Keratinocyte (primary cell): ENCODE measurements at regions not wholly inside any gene's neighbourhood (a gene's known extent, or its start where the extent isn't known, plus 50 kb on each side); places are given as distances from the start of the nearest gene placed in this dataset.

Experiments used
- DNase-seq: peaks from one replicate; pipeline ENCODE4 v3.0.0-alpha.2; 2011; ENCODE audit warnings: low read depth, missing footprints, low spot score
- FAIRE-seq: peaks from 2 replicates; lab custom pipeline; 2011; peaks lifted over from hg19 to GRCh38; lab: Jason Lieb, UNC
- H2AFZ ChIP-seq: 2 replicates; pipeline ENCODE4 v1.6.0; 2012; ENCODE audit warnings: low read length, control low read depth, inconsistent platforms; ENCODE audit not compliant: control insufficient read depth
- H3K27ac ChIP-seq: 2 replicates; pipeline ENCODE4 v1.5.1; 2011; ENCODE audit warnings: low read length; ENCODE audit not compliant: control insufficient read depth, insufficient read depth
- H3K27me3 ChIP-seq: 3 replicates; pipeline ENCODE4 v1.6.0; 2011; ENCODE audit warnings: low read length; ENCODE audit not compliant: control insufficient read depth, insufficient read depth; ENCODE audit errors: extremely low read depth
- H3K36me3 ChIP-seq, 2 experiments: 2 replicates in 1 of 2; 3 replicates in 1 of 2; pipeline ENCODE4 v1.5.1; 2011; ENCODE audit warnings: low read length in 2 of 2, mild to moderate bottlenecking in 1 of 2; ENCODE audit not compliant: control insufficient read depth in 2 of 2, insufficient read depth in 2 of 2; ENCODE audit errors: extremely low read depth in 1 of 2
- H3K4me1 ChIP-seq: 3 replicates; pipeline ENCODE4 v1.5.1; 2011; ENCODE audit warnings: low read length; ENCODE audit not compliant: control insufficient read depth, insufficient read depth; ENCODE audit errors: extremely low read depth
- H3K4me2 ChIP-seq: 3 replicates; pipeline ENCODE4 v1.6.0; 2011; ENCODE audit warnings: low read depth, low read length; ENCODE audit not compliant: control insufficient read depth, insufficient read depth; ENCODE audit errors: extremely low read depth
- H3K4me3 ChIP-seq, 3 experiments: fragments of 200-600 bp in 1 of 3; sonication (generic) in 1 of 3; 2 replicates in 2 of 3; 3 replicates in 1 of 3; pipeline ENCODE4 v1.5.1; 2011 to 2016; ENCODE audit warnings: low read length in 3 of 3, mild to moderate bottlenecking in 3 of 3, control low read depth in 2 of 3, inconsistent platforms in 1 of 3, low read depth in 1 of 3, mixed read lengths in 1 of 3, mixed run types in 1 of 3, moderate library complexity in 1 of 3; ENCODE audit not compliant: control insufficient read depth in 2 of 3, insufficient read depth in 2 of 3; ENCODE audit errors: extremely low read depth in 1 of 3
- H3K79me2 ChIP-seq: 2 replicates; pipeline ENCODE4 v1.6.0; 2012; ENCODE audit warnings: low read length; ENCODE audit not compliant: control insufficient read depth, insufficient read depth
- H3K9ac ChIP-seq: 3 replicates; pipeline ENCODE4 v1.6.0; 2011; ENCODE audit warnings: low read length; ENCODE audit not compliant: control insufficient read depth, insufficient read depth; ENCODE audit errors: extremely low read depth
- H3K9me1 ChIP-seq: 3 replicates; pipeline ENCODE4 v1.6.0; 2011; ENCODE audit warnings: low read length; ENCODE audit not compliant: control insufficient read depth, insufficient read depth; ENCODE audit errors: extremely low read depth
- H3K9me3 ChIP-seq: 2 replicates; pipeline ENCODE4 v1.5.1; 2012; ENCODE audit warnings: low read depth, low read length; ENCODE audit not compliant: control insufficient read depth
- H4K20me1 ChIP-seq: 3 replicates; pipeline ENCODE4 v1.6.0; 2011; ENCODE audit warnings: low read length; ENCODE audit not compliant: control insufficient read depth, insufficient read depth; ENCODE audit errors: extremely low read depth
- EZH2 ChIP-seq: IDR thresholded peaks from one replicate; pipeline ENCODE4 v1.6.1; 2012; ENCODE audit warnings: inconsistent platforms, mild to moderate bottlenecking, low read length, moderate library complexity
- dilution Hi-C: fragments of 300-500 bp; cut with MboI; formaldehyde crosslinking; loops from one replicate; pipeline ENCODE4 v1.7.0; 2020; ENCODE audit warnings: low sequenced_read_pairs; ENCODE audit not compliant: extremely low pct_ligation_motif_present
- TF ChIP-seq, protein P1 (sequence below), 3 experiments: IDR thresholded peaks in 1 of 3; conservative IDR thresholded peaks in 1 of 3; optimal IDR thresholded peaks in 1 of 3; 2 replicates in 2 of 3; 3 replicates in 1 of 3; pipeline versions ENCODE3 to v1.5.1; 2011; ENCODE audit warnings: low read length in 3 of 3, mild to moderate bottlenecking in 3 of 3, moderate library complexity in 2 of 3, control low read depth in 1 of 3, inconsistent platforms in 1 of 3; ENCODE audit not compliant: insufficient read depth in 2 of 3; ENCODE audit errors: extremely low read depth in 1 of 3

GRCh38 chr20:47851774-47852173 is 66.5 kb upstream of the SULF2 start:
- Histone ChIP-seq H3K9me3 (no peaks in the 10 kb centered on the region), H3K4me3 (no peak overlapping the region), H3K36me3 (no peaks in the 10 kb centered on the region), H3K79me2 (no peaks in the 10 kb centered on the region), H3K9ac (no peak overlapping the region), H3K4me1 (peaks cover 5% of the 10 kb centered on the region), H3K27ac (no peak overlapping the region), H3K27me3 (no peaks in the 10 kb centered on the region), H3K4me2 (no peak overlapping the region), H2AFZ (no peak overlapping the region), H4K20me1 (no peaks in the 10 kb centered on the region), H3K9me1 (no peaks in the 10 kb centered on the region)
- TF ChIP-seq EZH2 = no peak
- TF ChIP-seq, protein P1, sequence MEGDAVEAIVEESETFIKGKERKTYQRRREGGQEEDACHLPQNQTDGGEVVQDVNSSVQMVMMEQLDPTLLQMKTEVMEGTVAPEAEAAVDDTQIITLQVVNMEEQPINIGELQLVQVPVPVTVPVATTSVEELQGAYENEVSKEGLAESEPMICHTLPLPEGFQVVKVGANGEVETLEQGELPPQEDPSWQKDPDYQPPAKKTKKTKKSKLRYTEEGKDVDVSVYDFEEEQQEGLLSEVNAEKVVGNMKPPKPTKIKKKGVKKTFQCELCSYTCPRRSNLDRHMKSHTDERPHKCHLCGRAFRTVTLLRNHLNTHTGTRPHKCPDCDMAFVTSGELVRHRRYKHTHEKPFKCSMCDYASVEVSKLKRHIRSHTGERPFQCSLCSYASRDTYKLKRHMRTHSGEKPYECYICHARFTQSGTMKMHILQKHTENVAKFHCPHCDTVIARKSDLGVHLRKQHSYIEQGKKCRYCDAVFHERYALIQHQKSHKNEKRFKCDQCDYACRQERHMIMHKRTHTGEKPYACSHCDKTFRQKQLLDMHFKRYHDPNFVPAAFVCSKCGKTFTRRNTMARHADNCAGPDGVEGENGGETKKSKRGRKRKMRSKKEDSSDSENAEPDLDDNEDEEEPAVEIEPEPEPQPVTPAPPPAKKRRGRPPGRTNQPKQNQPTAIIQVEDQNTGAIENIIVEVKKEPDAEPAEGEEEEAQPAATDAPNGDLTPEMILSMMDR (optimal IDR thresholded peaks at IDR 0.05 in 1 of 3, IDR thresholded peaks at IDR 0.05 in 1 of 3, conservative IDR thresholded peaks at IDR 0.05 in 1 of 3; ENCODE audit: extremely low read depth in 1 of 3, insufficient read depth in 2 of 3, low read length in 3 of 3) = no peak
- dilution Hi-C loops = no loop called here
- FAIRE-seq (no peak), DNase-seq (no peak)

- dilution Hi-C loops = no loop called here
- Histone ChIP-seq H3K4me2 (no peak overlapping the region), H3K27me3 (no peaks in the 10 kb centered on the region), H3K9me3 (no peaks in the 10 kb centered on the region), H4K20me1 (no peaks in the 10 kb centered on the region), H3K79me2 (no peaks in the 10 kb centered on the region), H3K4me3 (no peak overlapping the region), H3K9me1 (no peaks in the 10 kb centered on the region), H2AFZ (no peak overlapping the region), H3K27ac (no peak overlapping the region), H3K4me1 (peaks cover 21% of the 10 kb centered on the region), H3K36me3 (no peaks in the 10 kb centered on the region), H3K9ac (no peak overlapping the region)
- DNase-seq = no peak
- FAIRE-seq = no peak
- TF ChIP-seq, protein P1 (optimal IDR thresholded peaks at IDR 0.05 in 1 of 3, IDR thresholded peaks at IDR 0.05 in 1 of 3, conservative IDR thresholded peaks at IDR 0.05 in 1 of 3; ENCODE audit: extremely low read depth in 1 of 3, insufficient read depth in 2 of 3, low read length in 3 of 3) = no peak
- TF ChIP-seq EZH2 = no peak
Observed at GRCh38 chr20:47850146-47850545, 64.9 kb upstream of the SULF2 start.
